ENCODE measurements at regions not wholly inside any gene's neighbourhood (a gene's known extent, or its start where the extent isn't known, plus 50 kb on each side); places are given as distances from the start of the nearest gene placed in this dataset.

DNA sequence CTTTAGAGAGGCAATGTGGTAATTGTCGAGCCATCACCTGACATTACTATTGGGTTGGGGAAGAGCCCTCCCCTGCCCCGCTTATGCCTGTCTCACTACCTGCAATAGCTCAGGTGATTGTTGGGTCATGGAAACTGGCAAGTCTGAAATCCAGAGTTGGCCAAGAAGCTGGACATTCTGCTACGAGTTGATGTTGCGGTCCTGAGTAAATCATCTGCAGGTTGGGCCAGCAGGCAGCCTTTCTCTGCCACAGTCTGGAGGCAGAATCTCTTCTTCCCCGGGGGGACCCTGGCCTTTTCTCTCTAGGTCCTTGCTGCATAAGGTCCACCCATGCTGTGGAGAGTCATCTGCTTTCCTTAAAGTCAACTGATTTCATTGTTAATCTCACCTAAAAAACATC is 142.4 kb downstream of the THBS2 start:
- TF ChIP-seq POLR2A (IDR thresholded peaks at IDR 0.05), result no peak
- TF ChIP-seq, protein P1, sequence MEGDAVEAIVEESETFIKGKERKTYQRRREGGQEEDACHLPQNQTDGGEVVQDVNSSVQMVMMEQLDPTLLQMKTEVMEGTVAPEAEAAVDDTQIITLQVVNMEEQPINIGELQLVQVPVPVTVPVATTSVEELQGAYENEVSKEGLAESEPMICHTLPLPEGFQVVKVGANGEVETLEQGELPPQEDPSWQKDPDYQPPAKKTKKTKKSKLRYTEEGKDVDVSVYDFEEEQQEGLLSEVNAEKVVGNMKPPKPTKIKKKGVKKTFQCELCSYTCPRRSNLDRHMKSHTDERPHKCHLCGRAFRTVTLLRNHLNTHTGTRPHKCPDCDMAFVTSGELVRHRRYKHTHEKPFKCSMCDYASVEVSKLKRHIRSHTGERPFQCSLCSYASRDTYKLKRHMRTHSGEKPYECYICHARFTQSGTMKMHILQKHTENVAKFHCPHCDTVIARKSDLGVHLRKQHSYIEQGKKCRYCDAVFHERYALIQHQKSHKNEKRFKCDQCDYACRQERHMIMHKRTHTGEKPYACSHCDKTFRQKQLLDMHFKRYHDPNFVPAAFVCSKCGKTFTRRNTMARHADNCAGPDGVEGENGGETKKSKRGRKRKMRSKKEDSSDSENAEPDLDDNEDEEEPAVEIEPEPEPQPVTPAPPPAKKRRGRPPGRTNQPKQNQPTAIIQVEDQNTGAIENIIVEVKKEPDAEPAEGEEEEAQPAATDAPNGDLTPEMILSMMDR (IDR thresholded peaks at IDR 0.05), result no peak
- TF ChIP-seq POLR2AphosphoS5 (IDR thresholded peaks at IDR 0.05), result no peak
